ENCODE measurements at regions not wholly inside any gene's neighbourhood (a gene's known extent, or its start where the extent isn't known, plus 50 kb on each side); places are given as distances from the start of the nearest gene placed in this dataset.
A peak's percentile ranks its signal among the peaks of the same experiment; 100 is the strongest.

GRCh38 chr16:66081775-66082366 lies 284.6 kb upstream of the CDH5 start:
- peak; percentile 55 for DNase-seq (ENCODE audit: extremely low read depth, low read depth)

GRCh38 chr16:66079671-66080334 lies 286.7 kb upstream of the CDH5 start:
- no peak for DNase-seq (ENCODE audit: extremely low read depth, low read depth)

GRCh38 chr16:66070140-66070917 lies 296.2 kb upstream of the CDH5 start:
- no peak for DNase-seq (ENCODE audit: extremely low read depth, low read depth)

GRCh38 chr16:66069587-66069986 lies 296.9 kb upstream of the CDH5 start:
- DNase-seq (ENCODE audit: extremely low read depth, low read depth), result no peak

GRCh38 chr16:66066404-66066803 lies 300.1 kb upstream of the CDH5 start:
- DNase-seq (ENCODE audit: extremely low read depth, low read depth), result no peak

GRCh38 chr16:66065925-66066324 lies 300.6 kb upstream of the CDH5 start:
- no peak for DNase-seq (ENCODE audit: extremely low read depth, low read depth)

GRCh38 chr16:66064801-66065530 lies 301.5 kb upstream of the CDH5 start:
- DNase-seq (ENCODE audit: extremely low read depth, low read depth), result no peak

GRCh38 chr16:66058832-66059231 lies 307.7 kb upstream of the CDH5 start:
- DNase-seq (ENCODE audit: extremely low read depth, low read depth), result no peak

GRCh38 chr16:66058172-66058691 lies 308.3 kb upstream of the CDH5 start:
- DNase-seq (ENCODE audit: extremely low read depth, low read depth), result no peak

- DNase-seq (ENCODE audit: extremely low read depth, low read depth), result no peak
Observed at GRCh38 chr16:66057057-66057456, 309.4 kb upstream of the CDH5 start.

GRCh38 chr16:66054095-66054494 lies 312.4 kb upstream of the CDH5 start:
- no peak for DNase-seq (ENCODE audit: extremely low read depth, low read depth)

- DNase-seq (ENCODE audit: extremely low read depth, low read depth), result no peak
Observed at GRCh38 chr16:66052745-66053144, 313.7 kb upstream of the CDH5 start.

GRCh38 chr16:66050991-66051390 lies 315.5 kb upstream of the CDH5 start:
- no peak for DNase-seq (ENCODE audit: extremely low read depth, low read depth)

- DNase-seq (ENCODE audit: extremely low read depth, low read depth), result no peak
Observed at GRCh38 chr16:66049865-66050264, 316.6 kb upstream of the CDH5 start.

- DNase-seq (ENCODE audit: extremely low read depth, low read depth), result no peak
Observed at GRCh38 chr16:66045626-66046025, 320.9 kb upstream of the CDH5 start.

GRCh38 chr16:66044556-66044955 lies 321.9 kb upstream of the CDH5 start:
- DNase-seq (ENCODE audit: extremely low read depth, low read depth), result no peak

GRCh38 chr16:66044089-66044488 lies 322.4 kb upstream of the CDH5 start:
- no peak for DNase-seq (ENCODE audit: extremely low read depth, low read depth)

GRCh38 chr16:66043326-66043725 lies 323.2 kb upstream of the CDH5 start:
- DNase-seq (ENCODE audit: extremely low read depth, low read depth), result no peak

- DNase-seq (ENCODE audit: extremely low read depth, low read depth), result no peak
Observed at GRCh38 chr16:66042341-66042740, 324.1 kb upstream of the CDH5 start.

GRCh38 chr16:66041907-66042306 lies 324.6 kb upstream of the CDH5 start:
- no peak for DNase-seq (ENCODE audit: extremely low read depth, low read depth)

GRCh38 chr16:66039793-66040192 lies 326.7 kb upstream of the CDH5 start:
- DNase-seq (ENCODE audit: extremely low read depth, low read depth), result no peak

Data from NCI-H460 (cell line).